ENCODE measurements at regions not wholly inside any gene's neighbourhood (a gene's known extent, or its start where the extent isn't known, plus 50 kb on each side); places are given as distances from the start of the nearest gene placed in this dataset.

GRCh38 chr15:35596285-35596684, 50.3 kb upstream of the DPH6 start:
- no peak for DNase-seq

GRCh38 chr15:35602836-35603235, 56.9 kb upstream of the DPH6 start:
- DNase-seq, result no peak

GRCh38 chr15:35603301-35603700, 57.3 kb upstream of the DPH6 start:
- no peak for DNase-seq

- DNase-seq, result no peak
These were observed 57.9 kb upstream of the DPH6 start for GRCh38 chr15:35603856-35604255.

GRCh38 chr15:35605764-35606449, 59.9 kb upstream of the DPH6 start:
- DNase-seq, result no peak

GRCh38 chr15:35606450-35606779, 60.5 kb upstream of the DPH6 start:
- no peak for DNase-seq

- no peak for DNase-seq
These were observed 70.7 kb upstream of the DPH6 start for GRCh38 chr15:35616498-35617271.

GRCh38 chr15:35618260-35619188, 72.6 kb upstream of the DPH6 start:
- DNase-seq, result no peak

GRCh38 chr15:35622641-35623340, 76.8 kb upstream of the DPH6 start:
- DNase-seq, result no peak

GRCh38 chr15:35624881-35625280, 78.9 kb upstream of the DPH6 start:
- no peak for DNase-seq

GRCh38 chr15:35626571-35627318, 80.8 kb upstream of the DPH6 start:
- no peak for DNase-seq

- no peak for DNase-seq
These were observed 81.7 kb upstream of the DPH6 start for GRCh38 chr15:35627696-35628095.

GRCh38 chr15:35629766-35630165, 83.8 kb upstream of the DPH6 start:
- DNase-seq, result no peak

- no peak for DNase-seq
These were observed 84.6 kb upstream of the DPH6 start for GRCh38 chr15:35630532-35630931.

GRCh38 chr15:35630985-35631384, 85.0 kb upstream of the DPH6 start:
- DNase-seq, result no peak

- DNase-seq, result no peak
These were observed 87.7 kb upstream of the DPH6 start for GRCh38 chr15:35633677-35634076.

GRCh38 chr15:35646790-35647189, 100.8 kb upstream of the DPH6 start:
- no peak for DNase-seq

- no peak for DNase-seq
These were observed 101.3 kb upstream of the DPH6 start for GRCh38 chr15:35647303-35647702.

GRCh38 chr15:35648941-35649340, 103.0 kb upstream of the DPH6 start:
- DNase-seq, result no peak

- no peak for DNase-seq
These were observed 103.6 kb upstream of the DPH6 start for GRCh38 chr15:35649575-35649974.

- DNase-seq, result no peak
These were observed 108.4 kb upstream of the DPH6 start for GRCh38 chr15:35654332-35654731.

- DNase-seq, result peak in 1 of 5 donors; percentile 37
These were observed 111.8 kb upstream of the DPH6 start for GRCh38 chr15:35657679-35658311.

Data from T-helper 1 cell (primary cell).